HEK293 (cell line): ENCODE measurements at regions not wholly inside any gene's neighbourhood (a gene's known extent, or its start where the extent isn't known, plus 50 kb on each side); places are given as distances from the start of the nearest gene placed in this dataset.

Experiments used
- CTCF ChIA-PET: fragments of 350-600 bp; formaldehyde crosslinking; extraction: SDS; loops from one replicate; lab custom pipeline; 2021; ENCODE audit warnings: antibody characterized with exemption; lab: Yijun Ruan, JAX
- POLR2A ChIA-PET: fragments of 300-600 bp; formaldehyde crosslinking; extraction: SDS; loops from one replicate; lab custom pipeline; 2020; ENCODE audit warnings: antibody characterized with exemption, inconsistent platforms; lab: Yijun Ruan, JAX
- H3K27ac ChIP-seq: fragments of 200-500 bp; sonication (Bioruptor generic); 2 replicates; pipeline ENCODE4 v1.5.1; 2014; ENCODE audit warnings: low read depth, low read length, control low read depth, inconsistent platforms; ENCODE audit errors: extremely low read depth
- H3K36me3 ChIP-seq, 2 experiments: fragments of 200-500 bp in 1 of 2; sonication (Bioruptor generic) in 1 of 2; 1 replicate in 1 of 2; 2 replicates in 1 of 2; pipeline ENCODE4 v1.5.1; 2014 to 2017; ENCODE audit warnings: inconsistent platforms in 2 of 2, low read length in 2 of 2; ENCODE audit not compliant: control insufficient read depth in 2 of 2, insufficient read depth in 1 of 2
- H3K4me1 ChIP-seq: fragments of 200-500 bp; sonication (Bioruptor generic); 2 replicates; pipeline ENCODE4 v1.5.1; 2014; ENCODE audit warnings: mild to moderate bottlenecking, low read length, inconsistent platforms; ENCODE audit not compliant: control insufficient read depth, insufficient read depth
- H3K4me3 ChIP-seq: 2 replicates; pipeline ENCODE4 v1.5.1; 2011; ENCODE audit warnings: low read depth, mild to moderate bottlenecking, control low read depth, low read length, moderate library complexity
- H3K9me3 ChIP-seq: fragments of 200-500 bp; sonication (Bioruptor generic); 2 replicates; pipeline ENCODE4 v1.5.1; 2014; ENCODE audit warnings: low read depth, low read length, inconsistent platforms; ENCODE audit not compliant: control insufficient read depth, insufficient read depth
- HOXC10 ChIP-seq: sonication (generic); formaldehyde crosslinking; IDR thresholded peaks from 2 replicates; pipeline ENCODE4 v1.8.1; 2023; ENCODE audit warnings: mild to moderate bottlenecking, missing genetic modification reagents
- HOXD13 ChIP-seq: sonication (generic); formaldehyde crosslinking; IDR thresholded peaks from 2 replicates; pipeline ENCODE4 v1.8.0; 2022; ENCODE audit warnings: missing genetic modification reagents, borderline replicate concordance
- KLF8 ChIP-seq: fragments of 450-650 bp; formaldehyde crosslinking; IDR thresholded peaks from 2 replicates; pipeline ENCODE4 v1.5.1; 2016; ENCODE audit warnings: missing biosample characterization, missing genetic modification characterization
- MZF1 ChIP-seq: fragments of 450-650 bp; formaldehyde crosslinking; IDR thresholded peaks from 2 replicates; pipeline ENCODE4 v1.5.1; 2017; ENCODE audit warnings: missing biosample characterization, missing genetic modification characterization, borderline replicate concordance
- OVOL3 ChIP-seq: fragments of 450-650 bp; formaldehyde crosslinking; IDR thresholded peaks from 2 replicates; pipeline ENCODE4 v1.5.1; 2016; ENCODE audit warnings: missing biosample characterization, missing genetic modification characterization
- SETDB1 ChIP-seq: IDR thresholded peaks from one replicate; pipeline ENCODE4 v1.6.1; 2017; ENCODE audit warnings: mild to moderate bottlenecking, low read length, moderate library complexity, mixed read lengths; ENCODE audit not compliant: insufficient read length
- ZFP69B ChIP-seq: fragments of 450-650 bp; formaldehyde crosslinking; IDR thresholded peaks from 2 replicates; pipeline ENCODE4 v1.5.1; 2016; ENCODE audit warnings: missing biosample characterization, missing genetic modification characterization
- ZNF174 ChIP-seq: fragments of 450-650 bp; formaldehyde crosslinking; IDR thresholded peaks from 2 replicates; pipeline ENCODE4 v1.5.0; 2017; ENCODE audit warnings: missing biosample characterization, mild to moderate bottlenecking, missing genetic modification characterization
- ZNF184 ChIP-seq: fragments of 450-650 bp; IDR thresholded peaks from 2 replicates; pipeline ENCODE4 v1.5.1; 2018; ENCODE audit warnings: missing biosample characterization, mild to moderate bottlenecking, missing genetic modification characterization
- ZNF214 ChIP-seq: fragments of 450-650 bp; formaldehyde crosslinking; IDR thresholded peaks from 2 replicates; pipeline ENCODE4 v1.5.1; 2017; ENCODE audit warnings: missing biosample characterization, mild to moderate bottlenecking, missing genetic modification characterization, borderline replicate concordance
- ZNF311 ChIP-seq: fragments of 450-650 bp; formaldehyde crosslinking; IDR thresholded peaks from 2 replicates; pipeline ENCODE4 v1.5.1; 2017; ENCODE audit warnings: missing biosample characterization, missing genetic modification characterization, borderline replicate concordance
- ZNF354C ChIP-seq: fragments of 450-650 bp; formaldehyde crosslinking; IDR thresholded peaks from 2 replicates; pipeline ENCODE4 v1.5.1; 2016; ENCODE audit warnings: missing biosample characterization, missing genetic modification characterization, low read depth, borderline replicate concordance
- ZNF391 ChIP-seq: fragments of 450-650 bp; formaldehyde crosslinking; IDR thresholded peaks from 2 replicates; pipeline ENCODE4 v1.5.1; 2016; ENCODE audit warnings: low read depth, missing biosample characterization, missing genetic modification characterization, borderline replicate concordance
- ZNF449 ChIP-seq: fragments of 450-650 bp; formaldehyde crosslinking; IDR thresholded peaks from 2 replicates; pipeline ENCODE4 v1.5.1; 2017; ENCODE audit warnings: missing biosample characterization, mild to moderate bottlenecking, missing genetic modification characterization, moderate library complexity
- ZNF501 ChIP-seq: fragments of 450-650 bp; formaldehyde crosslinking; IDR thresholded peaks from 2 replicates; pipeline ENCODE4 v1.5.1; 2016; ENCODE audit warnings: missing biosample characterization, missing genetic modification characterization
- ZNF510 ChIP-seq: fragments of 450-650 bp; formaldehyde crosslinking; IDR thresholded peaks from 2 replicates; pipeline ENCODE4 v1.5.1; 2018; ENCODE audit warnings: mild to moderate bottlenecking, missing genetic modification characterization, missing biosample characterization; ENCODE audit not compliant: insufficient replicate concordance
- ZNF530 ChIP-seq: fragments of 450-650 bp; formaldehyde crosslinking; IDR thresholded peaks from 2 replicates; pipeline ENCODE4 v1.5.1; 2016; ENCODE audit warnings: low read depth, missing biosample characterization, missing genetic modification characterization
- ZNF544 ChIP-seq: fragments of 450-650 bp; formaldehyde crosslinking; IDR thresholded peaks from 2 replicates; pipeline ENCODE4 v1.5.0; 2017; ENCODE audit warnings: missing biosample characterization, missing genetic modification characterization
- ZNF600 ChIP-seq: fragments of 450-650 bp; formaldehyde crosslinking; IDR thresholded peaks from 2 replicates; pipeline ENCODE4 v1.5.1; 2016; ENCODE audit warnings: missing biosample characterization, missing genetic modification characterization
- ZNF692 ChIP-seq: fragments of 450-650 bp; formaldehyde crosslinking; IDR thresholded peaks from 2 replicates; pipeline ENCODE4 v1.5.1; 2016; ENCODE audit warnings: missing biosample characterization, missing genetic modification characterization
- ZNF785 ChIP-seq: fragments of 450-650 bp; formaldehyde crosslinking; IDR thresholded peaks from 2 replicates; pipeline ENCODE4 v1.5.1; 2016; ENCODE audit warnings: missing biosample characterization, missing genetic modification characterization
- TF ChIP-seq, protein P1 (sequence below): fragments of 450-650 bp; formaldehyde crosslinking; IDR thresholded peaks from 2 replicates; pipeline ENCODE4; 2016; ENCODE audit warnings: missing biosample characterization, missing genetic modification characterization
- TF ChIP-seq, protein P2 (sequence below): fragments of 450-650 bp; formaldehyde crosslinking; IDR thresholded peaks from 2 replicates; pipeline ENCODE4 v1.5.1; 2016; ENCODE audit warnings: missing biosample characterization, missing genetic modification characterization

GRCh38 chr15:46956456-46956855 lies 760.8 kb upstream of the SEMA6D start:
- CTCF ChIA-PET, result no interaction called here
- no peak overlapping the region for H3K4me3 ChIP-seq
- H3K9me3 ChIP-seq, result no peaks in the 10 kb centered on the region
- H3K27ac ChIP-seq, result no peak overlapping the region
- TF ChIP-seq ZNF785 (tag by site-specific recombination), result no peak
- no peak for TF ChIP-seq ZNF311
- TF ChIP-seq ZNF510 (tag by site-specific recombination), result no peak
- TF ChIP-seq HOXD13 (CRISPR knock-in tag), result no peak
- no peak for TF ChIP-seq ZNF354C (tag by site-specific recombination)
- TF ChIP-seq ZNF692 (tag by site-specific recombination), result no peak
- TF ChIP-seq ZFP69B, result no peak
- TF ChIP-seq, protein P1, sequence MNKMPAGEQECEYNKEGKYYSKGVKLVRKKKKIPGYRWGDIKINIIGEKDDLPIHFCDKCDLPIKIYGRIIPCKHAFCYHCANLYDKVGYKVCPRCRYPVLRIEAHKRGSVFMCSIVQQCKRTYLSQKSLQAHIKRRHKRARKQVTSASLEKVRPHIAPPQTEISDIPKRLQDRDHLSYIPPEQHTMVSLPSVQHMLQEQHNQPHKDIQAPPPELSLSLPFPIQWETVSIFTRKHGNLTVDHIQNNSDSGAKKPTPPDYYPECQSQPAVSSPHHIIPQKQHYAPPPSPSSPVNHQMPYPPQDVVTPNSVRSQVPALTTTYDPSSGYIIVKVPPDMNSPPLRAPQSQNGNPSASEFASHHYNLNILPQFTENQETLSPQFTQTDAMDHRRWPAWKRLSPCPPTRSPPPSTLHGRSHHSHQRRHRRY (tag by site-specific recombination), result no peak
- no peak for TF ChIP-seq ZNF174
- TF ChIP-seq OVOL3 (tag by site-specific recombination), result no peak
- no peak for TF ChIP-seq ZNF449
- TF ChIP-seq, protein P2, sequence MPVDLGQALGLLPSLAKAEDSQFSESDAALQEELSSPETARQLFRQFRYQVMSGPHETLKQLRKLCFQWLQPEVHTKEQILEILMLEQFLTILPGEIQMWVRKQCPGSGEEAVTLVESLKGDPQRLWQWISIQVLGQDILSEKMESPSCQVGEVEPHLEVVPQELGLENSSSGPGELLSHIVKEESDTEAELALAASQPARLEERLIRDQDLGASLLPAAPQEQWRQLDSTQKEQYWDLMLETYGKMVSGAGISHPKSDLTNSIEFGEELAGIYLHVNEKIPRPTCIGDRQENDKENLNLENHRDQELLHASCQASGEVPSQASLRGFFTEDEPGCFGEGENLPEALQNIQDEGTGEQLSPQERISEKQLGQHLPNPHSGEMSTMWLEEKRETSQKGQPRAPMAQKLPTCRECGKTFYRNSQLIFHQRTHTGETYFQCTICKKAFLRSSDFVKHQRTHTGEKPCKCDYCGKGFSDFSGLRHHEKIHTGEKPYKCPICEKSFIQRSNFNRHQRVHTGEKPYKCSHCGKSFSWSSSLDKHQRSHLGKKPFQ (tag by site-specific recombination), result no peak
- no peak for TF ChIP-seq ZNF501 (tag by site-specific recombination)
- POLR2A ChIA-PET, result no interaction called here
- no peaks in the 10 kb centered on the region for H3K4me1 ChIP-seq
- no peaks in the 10 kb centered on the region for H3K36me3 ChIP-seq

GRCh38 chr15:46956881-46957280 lies 760.4 kb upstream of the SEMA6D start:
- H3K9me3 ChIP-seq, result no peaks in the 10 kb centered on the region
- no peak overlapping the region for H3K27ac ChIP-seq
- no peaks in the 10 kb centered on the region for H3K36me3 ChIP-seq
- H3K4me1 ChIP-seq, result no peaks in the 10 kb centered on the region
- no peak overlapping the region for H3K4me3 ChIP-seq
- ChIA-PET CTCF (no interaction called here), POLR2A (no interaction called here)
- TF ChIP-seq ZNF184 (tag by site-specific recombination) (no peak), HOXC10 (CRISPR knock-in tag) (no peak), MZF1 (tag by site-specific recombination) (no peak), SETDB1 (no peak), ZNF544 (no peak), ZNF214 (tag by site-specific recombination) (no peak), ZNF530 (tag by site-specific recombination) (no peak), ZNF600 (tag by site-specific recombination) (no peak), ZNF510 (tag by site-specific recombination) (no peak), KLF8 (tag by site-specific recombination) (no peak), ZNF391 (tag by site-specific recombination) (no peak)
- TF ChIP-seq, protein P1 (tag by site-specific recombination), result no peak
